Testis (tissue), 2 donors: ENCODE measurements at regions not wholly inside any gene's neighbourhood (a gene's known extent, or its start where the extent isn't known, plus 50 kb on each side); places are given as distances from the start of the nearest gene placed in this dataset.

ENCODE experiments used
- POLR2A ChIP-seq: fragments of 450-650 bp; IDR thresholded peaks from one replicate; pipeline ENCODE4 v1.6.1; 2017; ENCODE audit warnings: antibody characterized with exemption, mild to moderate bottlenecking, moderate library complexity
- TF ChIP-seq, protein P1 (sequence below), 3 experiments: fragments of 450-650 bp in 2 of 3; fragments of 200-600 bp in 1 of 3; sonication (generic) in 1 of 3; IDR thresholded peaks; one replicate each; pipeline ENCODE4 v1.5.1; 2016 to 2019; ENCODE audit warnings: antibody characterized with exemption in 3 of 3, mild to moderate bottlenecking in 2 of 3, moderate library complexity in 1 of 3

DNA sequence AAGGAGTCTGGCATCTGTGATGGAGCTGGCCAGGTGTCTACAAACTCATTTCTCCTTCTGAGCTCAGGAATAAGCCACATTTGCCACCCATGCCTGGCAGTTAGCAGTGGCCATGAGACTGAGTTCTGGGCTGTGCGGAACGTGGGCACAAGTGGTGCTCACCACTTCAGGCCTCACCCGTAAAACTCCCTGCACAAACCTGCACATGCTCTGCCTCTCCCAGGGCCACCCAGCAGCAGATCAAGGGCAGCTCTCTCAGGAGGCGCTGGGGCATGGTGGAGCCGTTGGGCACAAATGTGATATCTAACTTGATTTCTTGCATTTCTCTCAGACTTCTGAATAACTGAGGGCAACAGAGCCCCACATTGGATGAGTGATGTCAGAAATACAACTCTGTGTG is 269.5 kb downstream of the HIVEP2 start:
- TF ChIP-seq, protein P1, sequence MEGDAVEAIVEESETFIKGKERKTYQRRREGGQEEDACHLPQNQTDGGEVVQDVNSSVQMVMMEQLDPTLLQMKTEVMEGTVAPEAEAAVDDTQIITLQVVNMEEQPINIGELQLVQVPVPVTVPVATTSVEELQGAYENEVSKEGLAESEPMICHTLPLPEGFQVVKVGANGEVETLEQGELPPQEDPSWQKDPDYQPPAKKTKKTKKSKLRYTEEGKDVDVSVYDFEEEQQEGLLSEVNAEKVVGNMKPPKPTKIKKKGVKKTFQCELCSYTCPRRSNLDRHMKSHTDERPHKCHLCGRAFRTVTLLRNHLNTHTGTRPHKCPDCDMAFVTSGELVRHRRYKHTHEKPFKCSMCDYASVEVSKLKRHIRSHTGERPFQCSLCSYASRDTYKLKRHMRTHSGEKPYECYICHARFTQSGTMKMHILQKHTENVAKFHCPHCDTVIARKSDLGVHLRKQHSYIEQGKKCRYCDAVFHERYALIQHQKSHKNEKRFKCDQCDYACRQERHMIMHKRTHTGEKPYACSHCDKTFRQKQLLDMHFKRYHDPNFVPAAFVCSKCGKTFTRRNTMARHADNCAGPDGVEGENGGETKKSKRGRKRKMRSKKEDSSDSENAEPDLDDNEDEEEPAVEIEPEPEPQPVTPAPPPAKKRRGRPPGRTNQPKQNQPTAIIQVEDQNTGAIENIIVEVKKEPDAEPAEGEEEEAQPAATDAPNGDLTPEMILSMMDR (IDR thresholded peaks at IDR 0.05), result no peak
- TF ChIP-seq POLR2A, result no peak
